H1 (cell line): ENCODE measurements at regions not wholly inside any gene's neighbourhood (a gene's known extent, or its start where the extent isn't known, plus 50 kb on each side); places are given as distances from the start of the nearest gene placed in this dataset.

Experiments used
- CTCF ChIA-PET: fragments of 300-600 bp; sonication (Branson Sonifier 250); formaldehyde crosslinking; loops from one replicate; lab custom pipeline; 2021; ENCODE audit not compliant: partially characterized antibody; lab: Charles Lee
- POLR2A ChIA-PET: fragments of 300-600 bp; sonication (Branson Sonifier 250); formaldehyde crosslinking; loops from one replicate; lab custom pipeline; 2021; ENCODE audit warnings: inconsistent platforms; ENCODE audit not compliant: partially characterized antibody; lab: Charles Lee
- DNase-seq, 2 experiments: peaks; one replicate each; pipeline versions ENCODE4 v3.0.0 to v3.0.0-alpha.2; 2010 to 2022; ENCODE audit warnings: low spot score in 2 of 2, low read depth in 1 of 2, mixed read lengths in 1 of 2
- FAIRE-seq: peaks from 2 replicates; lab custom pipeline; 2011; peaks lifted over from hg19 to GRCh38; lab: Jason Lieb, UNC
- H2AFZ ChIP-seq: 2 replicates; pipeline ENCODE4 v1.8.1; 2012; ENCODE audit warnings: low read length, inconsistent platforms
- H2AK5ac ChIP-seq: 2 replicates; pipeline ENCODE4 v1.6.1; 2013; ENCODE audit warnings: low read depth, low read length
- H2BK120ac ChIP-seq: replicated peaks from 2 replicates; pipeline ENCODE3; 2013; ENCODE audit warnings: low read depth, low read length, inconsistent platforms
- H2BK12ac ChIP-seq: 2 replicates; pipeline ENCODE4 v1.6.1; 2013; ENCODE audit warnings: low read depth, low read length
- H2BK15ac ChIP-seq: 2 replicates; pipeline ENCODE4 v1.6.1; 2013; ENCODE audit warnings: low read length
- H2BK20ac ChIP-seq: 2 replicates; pipeline ENCODE4 v1.6.1; 2013; ENCODE audit warnings: low read length
- H2BK5ac ChIP-seq: 2 replicates; pipeline ENCODE4 v1.6.1; 2013; ENCODE audit warnings: low read depth, low read length
- H3K14ac ChIP-seq: 2 replicates; pipeline ENCODE4 v1.6.1; 2013; ENCODE audit warnings: inconsistent platforms; ENCODE audit not compliant: insufficient read length
- H3K18ac ChIP-seq: 2 replicates; pipeline ENCODE4 v1.6.1; 2013; ENCODE audit warnings: low read length; ENCODE audit errors: extremely low read depth
- H3K23ac ChIP-seq: 2 replicates; pipeline ENCODE4 v1.6.1; 2013; ENCODE audit warnings: inconsistent platforms; ENCODE audit not compliant: insufficient read length
- H3K23me2 ChIP-seq: 2 replicates; pipeline ENCODE4 v1.6.1; 2013; ENCODE audit warnings: low read depth, low read length
- H3K27ac ChIP-seq: 2 replicates; pipeline ENCODE4 v1.6.1; 2011; ENCODE audit warnings: low read depth, low read length, inconsistent platforms
- H3K27me3 ChIP-seq, 4 experiments: replicated peaks in 1 of 4; 1 replicate in 1 of 4; 2 replicates in 3 of 4; pipeline versions ENCODE4 v1.6.1 to v1.8.1; 2011 to 2013; ENCODE audit warnings: low read length in 3 of 4, mild to moderate bottlenecking in 3 of 4, inconsistent platforms in 2 of 4, mixed read lengths in 2 of 4, moderate library complexity in 1 of 4; ENCODE audit not compliant: control insufficient read depth in 3 of 4, insufficient read depth in 3 of 4; ENCODE audit errors: extremely low read depth in 1 of 4
- H3K36me3 ChIP-seq, 4 experiments: 2 replicates each; pipeline versions ENCODE4 v1.6.1 to v1.8.1; 2011 to 2013; ENCODE audit warnings: mild to moderate bottlenecking in 4 of 4, low read length in 3 of 4, moderate library complexity in 2 of 4, control low read depth in 1 of 4, inconsistent platforms in 1 of 4; ENCODE audit not compliant: insufficient read depth in 4 of 4, control insufficient read depth in 2 of 4
- H3K4ac ChIP-seq: replicated peaks from 2 replicates; pipeline ENCODE3; 2013; ENCODE audit warnings: low read length, low read depth, mixed read lengths, inconsistent platforms; ENCODE audit not compliant: insufficient read length
- H3K4me1 ChIP-seq, 4 experiments: replicated peaks in 1 of 4; 1 replicate in 1 of 4; 2 replicates in 3 of 4; pipeline versions ENCODE4 v1.6.1 to v1.8.1; 2011 to 2013; ENCODE audit warnings: low read length in 3 of 4, inconsistent platforms in 2 of 4, mixed read lengths in 1 of 4; ENCODE audit not compliant: insufficient read depth in 4 of 4, control insufficient read depth in 3 of 4
- H3K4me2 ChIP-seq, 2 experiments: 2 replicates each; pipeline versions ENCODE4 v1.6.1 to v1.8.1; 2011 to 2013; ENCODE audit warnings: low read depth in 2 of 2, low read length in 2 of 2, control low read depth in 1 of 2, inconsistent platforms in 1 of 2, mild to moderate bottlenecking in 1 of 2; ENCODE audit not compliant: insufficient read depth in 1 of 2
- H3K4me3 ChIP-seq, 4 experiments: fragments of 200-600, 300-600 bp in 1 of 4; sonication (generic), shearing (Covaris generic), sonication (Bioruptor Twin) in 1 of 4; 2 replicates each; pipeline versions ENCODE4 v1.5.1 to v1.8.1; 2011 to 2016; ENCODE audit warnings: low read length in 4 of 4, low read depth in 3 of 4, control low read depth in 2 of 4, inconsistent platforms in 2 of 4, mild to moderate bottlenecking in 2 of 4, mixed read lengths in 1 of 4, moderate library complexity in 1 of 4; ENCODE audit not compliant: insufficient read depth in 2 of 4; ENCODE audit errors: extremely low read depth in 1 of 4
- H3K56ac ChIP-seq: replicated peaks from 2 replicates; pipeline ENCODE3; 2013; ENCODE audit warnings: low read depth, mild to moderate bottlenecking, mixed read lengths, low read length, inconsistent platforms; ENCODE audit not compliant: insufficient read length
- H3K79me1 ChIP-seq: 2 replicates; pipeline ENCODE4 v1.6.1; 2013; ENCODE audit warnings: low read depth, low read length, control low read depth
- H3K79me2 ChIP-seq, 2 experiments: 2 replicates each; pipeline versions ENCODE4 v1.6.1 to v1.8.1; 2012 to 2013; ENCODE audit warnings: low read length in 2 of 2, mild to moderate bottlenecking in 2 of 2, inconsistent platforms in 1 of 2; ENCODE audit not compliant: insufficient read depth in 2 of 2, control insufficient read depth in 1 of 2
- H3K9ac ChIP-seq, 4 experiments: replicated peaks in 1 of 4; 1 replicate in 1 of 4; 2 replicates in 3 of 4; pipeline versions ENCODE4 v1.6.1 to v1.8.1; 2011 to 2013; ENCODE audit warnings: low read depth in 3 of 4, low read length in 3 of 4, control low read depth in 2 of 4, mild to moderate bottlenecking in 2 of 4, moderate library complexity in 2 of 4, inconsistent platforms in 1 of 4; ENCODE audit errors: extremely low read depth in 1 of 4
- H3K9me3 ChIP-seq, 2 experiments: 2 replicates each; pipeline versions ENCODE4 v1.6.1 to v1.8.1; 2012 to 2013; ENCODE audit warnings: mild to moderate bottlenecking in 2 of 2, moderate library complexity in 2 of 2, control low read depth in 1 of 2, inconsistent platforms in 1 of 2, low read depth in 1 of 2, low read length in 1 of 2, mixed read lengths in 1 of 2; ENCODE audit not compliant: insufficient read depth in 2 of 2
- H4K20me1 ChIP-seq, 2 experiments: replicated peaks in 1 of 2; 2 replicates each; pipeline versions ENCODE3 to v1.8.1; 2011 to 2013; ENCODE audit warnings: inconsistent platforms in 2 of 2, low read length in 2 of 2, mild to moderate bottlenecking in 1 of 2; ENCODE audit not compliant: insufficient read depth in 2 of 2, control insufficient read depth in 1 of 2
- H4K5ac ChIP-seq: 2 replicates; pipeline ENCODE4 v1.6.1; 2013; ENCODE audit warnings: low read length, low read depth, mixed read lengths, inconsistent platforms; ENCODE audit not compliant: insufficient read length
- H4K8ac ChIP-seq: 2 replicates; pipeline ENCODE4 v1.8.0; 2013; ENCODE audit warnings: mild to moderate bottlenecking, moderate library complexity, low read length, inconsistent platforms; ENCODE audit not compliant: insufficient read depth; ENCODE audit errors: extremely low read depth
- H4K91ac ChIP-seq: replicated peaks from 2 replicates; pipeline ENCODE3; 2013; ENCODE audit warnings: low read length, mixed read lengths, inconsistent platforms; ENCODE audit not compliant: insufficient read length
- CHD1 ChIP-seq: IDR thresholded peaks from 2 replicates; pipeline ENCODE4 v1.6.1; 2012; ENCODE audit warnings: low read depth, low read length, improper control_type of control experiment
- FOSL1 ChIP-seq: IDR thresholded peaks from 2 replicates; pipeline ENCODE4 v1.6.1; 2011; ENCODE audit warnings: mild to moderate bottlenecking, low read depth, low read length, moderate library complexity; ENCODE audit not compliant: insufficient read depth
- GABPA ChIP-seq: IDR thresholded peaks from 2 replicates; pipeline ENCODE4 v1.6.1; 2011; ENCODE audit warnings: mild to moderate bottlenecking, low read length, moderate library complexity, borderline replicate concordance; ENCODE audit not compliant: insufficient read depth
- HDAC6 ChIP-seq: IDR thresholded peaks from one replicate; pipeline ENCODE4 v1.7.1; 2012; ENCODE audit warnings: low read depth, mild to moderate bottlenecking, inconsistent platforms, low read length, moderate library complexity
- RXRA ChIP-seq: IDR thresholded peaks from 2 replicates; pipeline ENCODE4 v1.6.1; 2011; ENCODE audit warnings: low read depth, mild to moderate bottlenecking, low read length, moderate library complexity; ENCODE audit not compliant: insufficient read depth
- SAP30 ChIP-seq: fragments of 300-600 bp; sonication (generic); IDR thresholded peaks from 2 replicates; pipeline ENCODE4 v1.7.1; 2012; ENCODE audit warnings: low read length, moderate library complexity, mild to moderate bottlenecking, inconsistent platforms; ENCODE audit not compliant: insufficient read depth, insufficient replicate concordance
- SIRT6 ChIP-seq: IDR thresholded peaks from one replicate; pipeline ENCODE4 v1.7.1; 2012; ENCODE audit warnings: low read length, inconsistent platforms
- ZNF274 ChIP-seq: IDR thresholded peaks from 2 replicates; pipeline ENCODE4 v1.7.0; 2012; ENCODE audit warnings: low read length, borderline replicate concordance; ENCODE audit errors: extremely low read depth
- WGBS, 2 experiments: shearing (Covaris generic) in 1 of 2; methylation state at CpG; one replicate each; pipeline versions ENCODE4 v1.1.6 to v1.1.7; 2013 to 2015; ENCODE audit warnings: low lambda C conversion rate in 2 of 2, mixed read lengths in 2 of 2, inconsistent platforms in 1 of 2, low coverage in 1 of 2, missing lambda C conversion rate in 1 of 2; ENCODE audit not compliant: insufficient replicate concordance in 2 of 2, insufficient coverage in 1 of 2, insufficient read length in 1 of 2; ENCODE audit errors: extremely low coverage in 1 of 2, missing lambda C conversion rate in 1 of 2; 5-methylcytosine and 5-hydroxymethylcytosine counted together

DNA sequence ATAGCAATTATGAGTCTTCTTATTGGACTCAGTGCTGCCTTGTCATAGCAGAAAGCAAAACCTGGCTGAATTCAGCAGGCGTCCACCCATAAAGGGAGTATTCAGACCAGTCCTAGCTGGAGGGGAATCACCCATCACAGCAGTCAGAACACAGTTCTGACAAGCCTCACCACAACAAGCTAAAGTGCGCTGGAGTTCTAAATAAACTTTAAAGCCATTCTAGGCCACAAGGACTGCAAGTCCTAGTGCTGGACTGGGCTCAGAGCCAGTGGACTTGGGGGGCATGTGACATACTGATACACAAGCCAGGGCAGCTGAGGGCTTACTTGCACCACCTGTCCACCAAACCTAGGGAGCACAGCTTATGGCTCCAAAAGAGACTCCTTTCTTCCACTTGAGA is 115.3 kb upstream of the PCSK5 start:
- H3K36me3 ChIP-seq, result no peaks in the 10 kb centered on the region
- no peak overlapping the region for H4K5ac ChIP-seq
- H3K4me3 ChIP-seq, result no peak overlapping the region
- H2BK20ac ChIP-seq, result no peak overlapping the region
- H3K23ac ChIP-seq, result no peak overlapping the region
- no peaks in the 10 kb centered on the region for H4K20me1 ChIP-seq
- no peaks in the 10 kb centered on the region for H3K23me2 ChIP-seq
- H4K8ac ChIP-seq, result no peak overlapping the region
- H3K4ac ChIP-seq, result no peak overlapping the region
- no peak overlapping the region for H2AFZ ChIP-seq
- H2BK15ac ChIP-seq, result no peak overlapping the region
- no peaks in the 10 kb centered on the region for H3K27me3 ChIP-seq
- ChIA-PET POLR2A (interaction anchor here (0.6 kb wide), 1 partner anchor 21 kb away, joined by 3 read pairs; no protein-coding TSS in a partner anchor), CTCF (no interaction called here)
- no peak overlapping the region for H4K91ac ChIP-seq
- H3K56ac ChIP-seq, result no peak overlapping the region
- FAIRE-seq (no peak), DNase-seq (no peak)
- no peak overlapping the region for H2AK5ac ChIP-seq
- no peaks in the 10 kb centered on the region for H3K79me2 ChIP-seq
- H3K9me3 ChIP-seq, result 0 out of 4 replicates have a peak, but pooled peaks cover 0 to 3% of the 10 kb centered on the region in 2 experiments
- H3K14ac ChIP-seq, result no peak overlapping the region
- no peaks in the 10 kb centered on the region for H3K4me1 ChIP-seq
- no peak overlapping the region for H2BK120ac ChIP-seq
- H3K4me2 ChIP-seq, result no peak overlapping the region
- no peak overlapping the region for H2BK5ac ChIP-seq
- 94% methylated on average over 2 of the region's 2 CpGs; no CpG with 5 or more reads in 1 of the 2 experiments for WGBS, 2 experiments
- H3K79me1 ChIP-seq, result no peaks in the 10 kb centered on the region
- H3K18ac ChIP-seq, result no peak overlapping the region
- H3K27ac ChIP-seq, result no peak overlapping the region
- H3K9ac ChIP-seq, result no peak overlapping the region
- H2BK12ac ChIP-seq, result no peak overlapping the region
- TF ChIP-seq SIRT6, result no peak
- no peak for TF ChIP-seq SAP30
- no peak for TF ChIP-seq GABPA
- TF ChIP-seq ZNF274, result no peak
- TF ChIP-seq CHD1, result no peak
- TF ChIP-seq HDAC6, result no peak
- TF ChIP-seq FOSL1, result no peak
- no peak for TF ChIP-seq RXRA
